K562 (cell line): ENCODE measurements at regions not wholly inside any gene's neighbourhood (a gene's known extent, or its start where the extent isn't known, plus 50 kb on each side); places are given as distances from the start of the nearest gene placed in this dataset.

Experiments
- ATAC-seq: fragments of 200-7000 bp; cut with Tn5 transposase; 3 replicates; pipeline ENCODE4 v1.9.1; 2020; ENCODE audit warnings: moderate library complexity
- BruUV-seq: library from RNA; stranded (reverse); fragments of 400-500 nt; replicated peaks from 2 replicates; lab custom pipeline; 2021; lab: Mats Ljungman, UMichigan
- CTCF ChIA-PET: fragments of 300-600 bp; formaldehyde crosslinking; extraction: SDS; loops from one replicate; lab custom pipeline; 2021; ENCODE audit warnings: low intra/inter-chr PET ratio; lab: Yijun Ruan, JAX
- POLR2A ChIA-PET: fragments of 300-600, 350-650 bp; sonication (Branson Sonifier 250); formaldehyde crosslinking; extraction: SDS; loops from one replicate; lab custom pipeline; 2021; ENCODE audit warnings: antibody characterized with exemption, inconsistent platforms; lab: Yijun Ruan, JAX
- DNase-seq, 4 experiments: peaks; one replicate each; pipeline versions ENCODE4 v3.0.0 to v3.0.0-alpha.2; 2011 to 2018; ENCODE audit warnings: low spot score in 3 of 4, mixed read lengths in 3 of 4; ENCODE audit errors: extremely low read depth in 1 of 4
- FAIRE-seq: peaks from 2 replicates; lab custom pipeline; 2011; peaks lifted over from hg19 to GRCh38; lab: Jason Lieb, UNC
- H2AFZ ChIP-seq: 2 replicates; pipeline ENCODE4 v1.6.0; 2011; ENCODE audit warnings: low read depth, low read length, control low read depth, inconsistent platforms
- H3K27ac ChIP-seq: fragments of 200-600 bp; 3 replicates; pipeline ENCODE4 v1.8.0; 2011; ENCODE audit warnings: low read depth, mild to moderate bottlenecking, control low read depth, inconsistent platforms, low read length, moderate library complexity, mixed read lengths; ENCODE audit errors: extremely low read depth
- H3K27me3 ChIP-seq, 2 experiments: fragments of 300-600 bp in 1 of 2; 2 replicates in 1 of 2; 3 replicates in 1 of 2; pipeline versions ENCODE4 v1.6.0 to v1.8.0; 2011; ENCODE audit warnings: inconsistent platforms in 2 of 2, low read length in 2 of 2, mild to moderate bottlenecking in 1 of 2, mixed read lengths in 1 of 2, moderate library complexity in 1 of 2; ENCODE audit not compliant: control insufficient read depth in 2 of 2, insufficient read depth in 2 of 2
- H3K36me3 ChIP-seq: fragments of 300-600 bp; 3 replicates; pipeline ENCODE4 v1.8.0; 2011; ENCODE audit warnings: mild to moderate bottlenecking, low read length, inconsistent platforms; ENCODE audit not compliant: control insufficient read depth, insufficient read depth
- H3K4me1 ChIP-seq, 2 experiments: fragments of 200-600 bp in 1 of 2; replicated peaks in 1 of 2; 2 replicates in 1 of 2; 3 replicates in 1 of 2; pipeline versions ENCODE4 v1.5.1 to v1.8.0; 2011; ENCODE audit warnings: inconsistent platforms in 2 of 2, low read length in 2 of 2, mild to moderate bottlenecking in 1 of 2, mixed read lengths in 1 of 2, moderate library complexity in 1 of 2; ENCODE audit not compliant: control insufficient read depth in 2 of 2, insufficient read depth in 2 of 2
- H3K4me2 ChIP-seq: 2 replicates; pipeline ENCODE4 v1.6.1; 2011; ENCODE audit warnings: low read length, control low read depth, inconsistent platforms, mixed read lengths; ENCODE audit not compliant: insufficient read depth
- H3K4me3 ChIP-seq: fragments of 200-600 bp; sonication (generic), shearing (Covaris generic); 2 replicates; pipeline ENCODE4 v1.5.1; 2016; ENCODE audit warnings: control low read depth, inconsistent platforms
- H3K79me2 ChIP-seq: fragments of 200-600 bp; 3 replicates; pipeline ENCODE4 v1.8.0; 2011; ENCODE audit warnings: low read length, inconsistent platforms; ENCODE audit not compliant: control insufficient read depth, insufficient read depth
- H3K9ac ChIP-seq, 2 experiments: 2 replicates each; pipeline versions ENCODE4 v1.6.0 to v1.6.1; 2011; ENCODE audit warnings: low read depth in 2 of 2, low read length in 2 of 2, control low read depth in 1 of 2, inconsistent platforms in 1 of 2, mild to moderate bottlenecking in 1 of 2, mixed read lengths in 1 of 2; ENCODE audit not compliant: insufficient read depth in 1 of 2
- H3K9me1 ChIP-seq: one replicate; pipeline ENCODE4 v1.6.0; 2011; ENCODE audit warnings: inconsistent platforms, mild to moderate bottlenecking, low read length, moderate library complexity; ENCODE audit not compliant: control insufficient read depth, insufficient read depth
- H3K9me3 ChIP-seq: replicated peaks from 2 replicates; pipeline ENCODE4 v1.5.1; 2011; ENCODE audit warnings: low read depth, low read length, inconsistent platforms; ENCODE audit not compliant: control insufficient read depth, insufficient read depth
- H4K20me1 ChIP-seq: replicated peaks from 2 replicates; pipeline ENCODE4 v1.6.1; 2011; ENCODE audit warnings: low read length, inconsistent platforms, mixed read lengths; ENCODE audit not compliant: control insufficient read depth, insufficient read depth
- ATF3 ChIP-seq, 2 experiments: fragments of 450-650 bp in 1 of 2; sonication (generic) in 1 of 2; formaldehyde crosslinking in 1 of 2; IDR thresholded peaks in 1 of 2; conservative IDR thresholded peaks in 1 of 2; 2 replicates each; pipeline versions ENCODE4 v1.6.1 to v1.8.1; 2016 to 2023; ENCODE audit warnings: mild to moderate bottlenecking in 2 of 2, moderate library complexity in 2 of 2, inconsistent platforms in 1 of 2, missing genetic modification reagents in 1 of 2
- CCAR2 ChIP-seq: fragments of 200-400 bp; formaldehyde crosslinking; IDR thresholded peaks from 2 replicates; pipeline ENCODE4 v1.6.1; 2017; ENCODE audit warnings: mild to moderate bottlenecking, low read depth, low read length
- CREB5 ChIP-seq: fragments of 250-450 bp; sonication (Bioruptor Pico); IDR thresholded peaks from 2 replicates; pipeline ENCODE4 v1.5.0; 2020; ENCODE audit warnings: mild to moderate bottlenecking
- WGBS: fragments of 100-300 bp; shearing (Covaris generic); methylation state at CpG from one replicate; pipeline ENCODE4 v1.1.6; 2016; ENCODE audit warnings: low coverage, mixed read lengths; ENCODE audit not compliant: insufficient coverage; ENCODE audit errors: missing lambda C conversion rate; 5-methylcytosine and 5-hydroxymethylcytosine counted together
- in situ Hi-C: fragments of 300-500 bp; cut with MboI; formaldehyde crosslinking; loops from 4 replicates; pipeline ENCODE4 v1.15.0; 2018; ENCODE audit warnings: inconsistent platforms, mixed read lengths
- intact Hi-C: fragments of 100-400 bp; cut with micrococcal nuclease; formaldehyde crosslinking; loops from 2 replicates; pipeline ENCODE4 v1.14.2; 2022

- TF ChIP-seq ATF3 (IDR thresholded peaks at IDR 0.05) (no peak), ATF3 (CRISPR knock-in tag; conservative IDR thresholded peaks at IDR 0.05) (no peak)
These were observed 234.2 kb downstream of the WDR11 start (continued) for GRCh38 chr10:121085367-121085766.

GRCh38 chr10:121087129-121087528 is 236.0 kb downstream of the WDR11 start:
- no peak for FAIRE-seq
- Histone ChIP-seq H3K9me1 (no peaks in the 10 kb centered on the region), H3K27ac (no peak overlapping the region), H3K27me3 (no peaks in the 10 kb centered on the region), H3K4me1 (no peaks in the 10 kb centered on the region), H3K9ac (no peak overlapping the region), H3K79me2 (no peaks in the 10 kb centered on the region)
- no TSS peak for BruUV-seq
- POLR2A ChIA-PET = no interaction called here
- no peak for TF ChIP-seq CCAR2
- TF ChIP-seq CREB5 (CRISPR knock-in tag) = no peak
- TF ChIP-seq, all 486 proteins: peak for 0
- intact Hi-C loops = no loop called here
- ATAC-seq = no peak
- Histone ChIP-seq H2AFZ (no peak overlapping the region), H3K36me3 (no peaks in the 10 kb centered on the region), H4K20me1 (no peaks in the 10 kb centered on the region), H3K9me3 (no peaks in the 10 kb centered on the region), H3K4me3 (no peak overlapping the region), H3K4me2 (no peak overlapping the region)
- in situ Hi-C loops = no loop called here
- no peak for DNase-seq
- CTCF ChIA-PET = no interaction called here
- under 1% methylated on average over 9 of the region's 9 CpGs for WGBS
